Spinal cord (tissue), 9 donors: ENCODE measurements at regions not wholly inside any gene's neighbourhood (a gene's known extent, or its start where the extent isn't known, plus 50 kb on each side); places are given as distances from the start of the nearest gene placed in this dataset.

ENCODE experiments used
- DNase-seq, 6 donors: peaks; one replicate each; pipeline versions ENCODE4 v3.0.0 to v3.0.0-alpha.2; 2013 to 2015; ENCODE audit warnings: low spot score in 6 of 6, low read depth in 4 of 6
- H3K27ac ChIP-seq: one replicate; pipeline ENCODE4 v1.5.1; 2013; ENCODE audit warnings: low read depth, low read length, control low read depth
- H3K27me3 ChIP-seq: one replicate; pipeline ENCODE4 v1.6.1; 2013; ENCODE audit warnings: low read length; ENCODE audit not compliant: control insufficient read depth, insufficient read depth
- H3K36me3 ChIP-seq: one replicate; pipeline ENCODE4 v1.6.1; 2013; ENCODE audit warnings: low read length; ENCODE audit not compliant: control insufficient read depth, insufficient read depth
- H3K4me1 ChIP-seq: one replicate; pipeline ENCODE4 v1.6.1; 2013; ENCODE audit warnings: low read length; ENCODE audit not compliant: control insufficient read depth, insufficient read depth
- H3K4me3 ChIP-seq: one replicate; pipeline ENCODE4 v1.5.1; 2013; ENCODE audit warnings: low read depth, low read length, control low read depth
- H3K9me3 ChIP-seq: one replicate; pipeline ENCODE4 v1.6.1; 2013; ENCODE audit warnings: low read length; ENCODE audit not compliant: control insufficient read depth, insufficient read depth
- WGBS: methylation state at CpG from one replicate; pipeline ENCODE4 v1.1.5; 2013; ENCODE audit warnings: missing lambda C conversion rate; ENCODE audit not compliant: insufficient coverage; 5-methylcytosine and 5-hydroxymethylcytosine counted together
- donor health status: healthy.

- no peak for DNase-seq
- Histone ChIP-seq H3K36me3 (no peaks in the 10 kb centered on the region), H3K4me1 (no peaks in the 10 kb centered on the region), H3K9me3 (peaks cover 19% of the 10 kb centered on the region), H3K4me3 (no peak overlapping the region), H3K27me3 (no peaks in the 10 kb centered on the region), H3K27ac (no peak overlapping the region)
- 82% methylated on average over 8 of the region's 9 CpGs for WGBS
These were observed 616.4 kb upstream of the NUDT12 start for GRCh38 chr5:104178829-104179456.

GRCh38 chr5:104178066-104178465, 615.5 kb upstream of the NUDT12 start:
- WGBS: 100% methylated on average over 1 of the region's 8 CpGs
- H3K4me1 ChIP-seq: no peaks in the 10 kb centered on the region
- H3K4me3 ChIP-seq: no peak overlapping the region
- H3K36me3 ChIP-seq: no peaks in the 10 kb centered on the region
- peaks cover 19% of the 10 kb centered on the region for H3K9me3 ChIP-seq
- DNase-seq: no peak
- H3K27ac ChIP-seq: no peak overlapping the region
- no peaks in the 10 kb centered on the region for H3K27me3 ChIP-seq

- Histone ChIP-seq H3K4me3 (no peak overlapping the region), H3K4me1 (no peaks in the 10 kb centered on the region), H3K27me3 (no peaks in the 10 kb centered on the region), H3K27ac (no peak overlapping the region), H3K9me3 (peaks cover 19% of the 10 kb centered on the region), H3K36me3 (no peaks in the 10 kb centered on the region)
- DNase-seq: no peak
- no CpG with 5 or more reads among the region's 2 CpGs for WGBS
These were observed 615.1 kb upstream of the NUDT12 start for GRCh38 chr5:104177651-104178050.

GRCh38 chr5:104172976-104173375, 610.4 kb upstream of the NUDT12 start:
- Histone ChIP-seq H3K9me3 (no peaks in the 10 kb centered on the region), H3K36me3 (no peaks in the 10 kb centered on the region), H3K4me3 (no peak overlapping the region), H3K27me3 (no peaks in the 10 kb centered on the region), H3K4me1 (no peaks in the 10 kb centered on the region), H3K27ac (no peak overlapping the region)
- DNase-seq: no peak
- no CpG with 5 or more reads among the region's 5 CpGs for WGBS

- WGBS: 80% methylated on average over 1 of the region's 3 CpGs
- no peaks in the 10 kb centered on the region for H3K9me3 ChIP-seq
- H3K4me3 ChIP-seq: no peak overlapping the region
- H3K36me3 ChIP-seq: no peaks in the 10 kb centered on the region
- peak in 2 of 6 donors; percentile 9 to 72 for DNase-seq
- no peak overlapping the region for H3K27ac ChIP-seq
- no peaks in the 10 kb centered on the region for H3K27me3 ChIP-seq
- no peaks in the 10 kb centered on the region for H3K4me1 ChIP-seq
These were observed 609.5 kb upstream of the NUDT12 start for GRCh38 chr5:104171958-104172690.

- Histone ChIP-seq H3K4me1 (no peaks in the 10 kb centered on the region), H3K27me3 (no peaks in the 10 kb centered on the region), H3K4me3 (no peak overlapping the region), H3K27ac (no peak overlapping the region), H3K36me3 (no peaks in the 10 kb centered on the region), H3K9me3 (no peaks in the 10 kb centered on the region)
- peak in 1 of 6 donors; percentile 17 for DNase-seq
These were observed 608.3 kb upstream of the NUDT12 start for GRCh38 chr5:104170926-104171325.

DNA sequence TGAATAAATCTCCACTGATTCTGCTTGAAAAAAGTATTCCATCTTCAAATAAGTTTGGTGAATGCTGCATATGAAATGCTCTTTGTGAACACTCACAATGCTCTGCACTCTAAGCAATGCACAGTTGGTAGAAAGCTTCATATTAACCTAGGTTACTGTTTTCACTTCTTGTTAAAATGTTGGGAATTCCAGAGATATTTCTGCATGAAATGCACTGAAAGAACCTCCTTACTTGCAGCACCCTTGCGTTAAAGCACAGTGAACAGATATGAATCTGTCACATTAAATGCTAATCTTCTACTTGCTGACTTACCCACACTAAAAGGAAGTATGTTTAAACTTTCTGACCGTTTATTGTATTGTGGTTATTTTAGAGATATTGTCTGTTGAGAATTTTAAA, 584.1 kb upstream of the NUDT12 start:
- WGBS: no CpG with 5 or more reads among the region's 2 CpGs

GRCh38 chr5:104139840-104140239, 577.3 kb upstream of the NUDT12 start:
- no peaks in the 10 kb centered on the region for H3K36me3 ChIP-seq
- no peak overlapping the region for H3K27ac ChIP-seq
- H3K4me1 ChIP-seq: no peaks in the 10 kb centered on the region
- H3K27me3 ChIP-seq: no peaks in the 10 kb centered on the region
- DNase-seq: no peak
- whole genome bisulfite sequencing: no CpG with 5 or more reads among the region's 3 CpGs
- H3K4me3 ChIP-seq: no peak overlapping the region
- H3K9me3 ChIP-seq: no peaks in the 10 kb centered on the region

More for the DNA sequence above, 584.1 kb upstream of the NUDT12 start:
- no peak for DNase-seq
- no peak overlapping the region for H3K4me3 ChIP-seq
- H3K4me1 ChIP-seq: no peaks in the 10 kb centered on the region
- H3K36me3 ChIP-seq: no peaks in the 10 kb centered on the region
- no peak overlapping the region for H3K27ac ChIP-seq
- H3K9me3 ChIP-seq: no peaks in the 10 kb centered on the region
- no peaks in the 10 kb centered on the region for H3K27me3 ChIP-seq

DNA sequence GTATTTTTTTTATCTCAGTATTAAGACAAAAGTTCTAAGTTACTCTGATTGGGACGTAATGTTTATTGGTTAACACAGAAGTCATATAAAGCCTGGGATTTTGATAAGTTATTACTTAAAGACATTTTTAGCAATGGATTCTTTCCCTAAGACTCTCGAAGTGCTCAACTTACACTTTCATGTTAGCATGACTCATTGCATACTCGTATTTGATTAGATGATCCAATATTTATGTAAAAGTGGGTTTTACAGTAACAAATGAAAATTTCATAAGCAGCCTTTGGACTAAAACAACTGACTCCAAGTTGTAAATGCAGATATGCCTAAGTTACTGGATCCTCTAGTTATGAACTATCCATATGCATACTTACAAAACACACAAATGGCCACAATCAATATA, 567.7 kb upstream of the NUDT12 start:
- Histone ChIP-seq H3K27ac (no peak overlapping the region), H3K4me1 (no peaks in the 10 kb centered on the region), H3K4me3 (no peak overlapping the region), H3K9me3 (peaks cover 3% of the 10 kb centered on the region), H3K27me3 (no peaks in the 10 kb centered on the region), H3K36me3 (no peaks in the 10 kb centered on the region)
- no peak for DNase-seq
- WGBS: no CpG with 5 or more reads among the region's 3 CpGs

DNA sequence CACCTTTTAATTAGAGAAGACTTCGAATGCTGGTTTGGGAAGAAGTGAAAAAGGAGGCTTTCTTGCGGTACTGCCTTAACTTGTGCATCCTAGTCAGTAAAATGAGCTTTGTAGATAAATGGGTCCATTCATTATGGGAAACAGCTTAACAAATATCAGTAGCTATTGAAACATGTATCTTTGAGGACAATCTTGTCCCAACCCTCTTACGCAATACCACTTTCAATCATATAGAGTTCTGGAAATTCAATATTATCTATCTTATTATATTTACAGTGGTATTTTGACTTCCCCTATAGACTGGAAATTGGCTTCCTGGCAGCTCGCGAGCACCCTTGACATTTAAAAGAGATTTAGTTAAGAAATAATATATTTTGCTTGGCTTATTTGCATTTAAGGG, 565.8 kb upstream of the NUDT12 start:
- no CpG with 5 or more reads among the region's 5 CpGs for WGBS
- no peaks in the 10 kb centered on the region for H3K36me3 ChIP-seq
- DNase-seq: no peak
- H3K4me3 ChIP-seq: no peak overlapping the region
- no peaks in the 10 kb centered on the region for H3K9me3 ChIP-seq
- no peaks in the 10 kb centered on the region for H3K4me1 ChIP-seq
- no peaks in the 10 kb centered on the region for H3K27me3 ChIP-seq
- H3K27ac ChIP-seq: no peak overlapping the region
